Thyroid gland (tissue), 4 donors: ENCODE measurements at regions not wholly inside any gene's neighbourhood (a gene's known extent, or its start where the extent isn't known, plus 50 kb on each side); places are given as distances from the start of the nearest gene placed in this dataset.

Source experiments
- POLR2A ChIP-seq, 2 donors: fragments of 450-650 bp; IDR thresholded peaks; one replicate each; pipeline ENCODE4 v1.6.1; 2017; ENCODE audit warnings: antibody characterized with exemption in 2 of 2, mild to moderate bottlenecking in 2 of 2, moderate library complexity in 1 of 2
- TF ChIP-seq, protein P1 (sequence below), 6 experiments: fragments of 200-600 bp in 3 of 6; fragments of 450-650 bp in 3 of 6; sonication (generic) in 3 of 6; IDR thresholded peaks; one replicate each; pipeline ENCODE4 v1.5.1; 2016 to 2019; ENCODE audit warnings: antibody characterized with exemption in 6 of 6, mild to moderate bottlenecking in 2 of 6, inconsistent platforms in 1 of 6, moderate library complexity in 1 of 6

DNA sequence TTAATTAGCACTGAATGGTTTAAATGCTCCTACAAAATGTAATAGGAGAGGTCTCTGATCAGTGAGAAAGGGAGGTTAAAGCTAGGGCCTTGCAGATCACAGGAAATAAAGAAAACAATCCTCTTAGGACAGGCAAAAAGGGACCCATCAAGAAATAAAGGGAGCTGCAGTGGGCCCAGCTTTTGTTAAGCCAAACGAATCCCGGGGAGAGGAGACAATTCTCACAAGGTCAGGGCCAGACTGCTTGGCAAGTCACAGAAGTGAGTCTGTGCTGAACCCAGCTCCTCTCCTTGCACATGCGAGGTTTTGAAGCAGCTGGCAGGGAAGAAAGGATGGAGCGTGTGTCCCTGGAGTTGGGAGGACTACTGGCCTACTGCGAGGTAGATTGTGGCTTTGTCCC, 285.8 kb downstream of the COG6 start:
- TF ChIP-seq, protein P1, sequence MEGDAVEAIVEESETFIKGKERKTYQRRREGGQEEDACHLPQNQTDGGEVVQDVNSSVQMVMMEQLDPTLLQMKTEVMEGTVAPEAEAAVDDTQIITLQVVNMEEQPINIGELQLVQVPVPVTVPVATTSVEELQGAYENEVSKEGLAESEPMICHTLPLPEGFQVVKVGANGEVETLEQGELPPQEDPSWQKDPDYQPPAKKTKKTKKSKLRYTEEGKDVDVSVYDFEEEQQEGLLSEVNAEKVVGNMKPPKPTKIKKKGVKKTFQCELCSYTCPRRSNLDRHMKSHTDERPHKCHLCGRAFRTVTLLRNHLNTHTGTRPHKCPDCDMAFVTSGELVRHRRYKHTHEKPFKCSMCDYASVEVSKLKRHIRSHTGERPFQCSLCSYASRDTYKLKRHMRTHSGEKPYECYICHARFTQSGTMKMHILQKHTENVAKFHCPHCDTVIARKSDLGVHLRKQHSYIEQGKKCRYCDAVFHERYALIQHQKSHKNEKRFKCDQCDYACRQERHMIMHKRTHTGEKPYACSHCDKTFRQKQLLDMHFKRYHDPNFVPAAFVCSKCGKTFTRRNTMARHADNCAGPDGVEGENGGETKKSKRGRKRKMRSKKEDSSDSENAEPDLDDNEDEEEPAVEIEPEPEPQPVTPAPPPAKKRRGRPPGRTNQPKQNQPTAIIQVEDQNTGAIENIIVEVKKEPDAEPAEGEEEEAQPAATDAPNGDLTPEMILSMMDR (IDR thresholded peaks at IDR 0.05) = no peak
- TF ChIP-seq POLR2A (IDR thresholded peaks at IDR 0.05) = no peak
